ENCODE measurements at regions not wholly inside any gene's neighbourhood (a gene's known extent, or its start where the extent isn't known, plus 50 kb on each side); places are given as distances from the start of the nearest gene placed in this dataset.

DNA sequence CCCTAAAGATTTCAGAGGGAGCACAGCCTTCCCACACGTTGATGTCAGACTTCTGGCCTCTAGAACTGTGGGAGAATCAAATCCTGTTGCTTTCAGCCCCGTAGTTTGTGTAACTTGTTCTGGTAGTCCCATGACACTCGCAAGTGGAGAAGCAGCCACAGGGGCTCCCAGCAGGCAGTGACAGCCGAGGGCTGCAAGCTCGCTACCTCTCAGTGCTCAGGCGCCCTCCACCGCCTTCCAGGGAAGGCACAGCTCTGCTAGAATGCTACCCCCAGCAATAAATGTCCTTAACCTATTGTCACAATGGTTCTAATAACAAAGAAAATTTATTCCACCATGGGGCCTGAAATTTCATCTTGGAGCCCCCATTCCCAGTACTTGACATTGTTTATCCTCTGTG, 143.1 kb upstream of the ZNF236 start:
- no peak for DNase-seq

DNA sequence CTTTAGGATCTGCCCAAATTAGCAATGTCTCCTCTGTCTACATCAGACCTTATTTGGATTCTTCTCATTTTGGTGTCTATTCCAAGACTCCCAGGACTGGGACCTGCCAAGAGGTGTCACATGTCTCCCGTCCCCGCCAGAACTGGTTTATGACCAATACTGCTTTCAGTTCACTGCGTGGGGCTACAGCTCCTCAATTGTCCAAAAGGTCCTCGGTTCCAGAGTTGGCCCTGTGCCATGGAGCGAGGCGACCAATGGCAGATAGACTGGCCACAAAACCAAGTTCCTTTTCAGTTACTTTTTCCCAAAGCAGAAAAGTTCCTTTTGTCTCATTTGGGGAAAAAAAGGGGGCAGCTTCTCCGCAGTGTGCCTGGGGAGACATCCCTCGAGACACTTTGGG, 144.1 kb upstream of the ZNF236 start:
- no peak for DNase-seq

DNA sequence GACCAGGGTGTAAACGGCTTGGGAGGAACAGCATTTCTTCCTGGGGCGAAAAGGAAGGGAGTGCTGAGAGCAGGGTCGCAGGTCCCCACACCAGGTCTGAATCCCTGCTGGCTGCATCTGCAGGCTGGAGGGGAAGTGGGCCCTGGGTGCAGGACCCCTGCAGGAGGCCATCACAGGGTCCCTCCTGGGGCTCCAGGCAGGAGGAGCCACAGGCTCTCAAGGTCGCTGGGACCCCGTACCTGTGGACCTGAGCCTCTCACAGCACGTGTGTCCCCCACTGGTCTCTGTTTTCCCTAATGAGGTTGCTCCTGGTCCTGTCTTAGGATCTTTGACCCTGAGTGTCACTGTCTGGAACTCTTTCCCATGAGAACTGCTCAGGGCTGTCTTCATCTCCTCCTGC, 147.8 kb upstream of the ZNF236 start:
- DNase-seq, result no peak

DNA sequence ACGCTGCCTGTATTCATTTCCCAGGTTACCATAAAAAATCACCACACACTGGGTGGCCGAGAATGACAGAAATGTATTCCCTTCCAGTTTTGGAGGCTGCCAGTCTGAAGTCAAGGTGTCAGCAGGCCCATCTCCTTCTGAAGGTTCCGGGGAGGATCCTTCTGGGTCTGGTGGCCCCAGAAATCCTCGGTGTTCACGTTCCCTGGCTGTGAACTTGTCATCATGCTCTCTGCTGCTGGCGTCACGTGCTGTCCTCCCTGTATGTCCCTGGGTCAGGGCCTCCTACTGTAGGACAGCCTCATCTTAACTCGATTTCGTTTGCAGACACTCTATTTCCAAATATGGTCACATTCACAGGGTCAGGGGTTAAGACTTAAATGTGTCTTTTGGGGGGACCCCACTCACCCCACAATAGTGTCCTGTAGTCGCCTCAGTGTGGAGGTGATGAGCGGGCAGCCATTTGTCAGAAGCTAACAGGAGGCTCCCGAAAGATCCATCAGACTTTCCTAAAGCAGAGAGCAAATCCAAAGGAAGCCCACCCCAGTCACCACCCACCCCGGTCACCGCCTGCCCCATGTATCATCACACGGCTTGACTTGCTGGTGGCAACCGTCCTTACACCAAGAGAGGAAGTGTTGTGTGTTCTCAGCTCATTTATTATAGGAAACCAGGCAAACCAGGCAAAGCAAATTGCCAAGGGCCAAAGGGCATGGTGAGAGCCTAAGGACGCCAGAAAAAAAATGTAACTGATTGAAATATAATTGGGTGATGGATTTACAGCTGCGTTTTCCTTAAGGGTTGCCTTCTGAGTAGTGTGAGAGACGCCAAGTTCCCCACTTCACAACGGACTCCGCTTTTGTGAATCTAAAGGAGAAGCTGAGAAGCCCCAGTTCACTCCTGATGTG, 148.8 kb upstream of the ZNF236 start:
- no peak for DNase-seq

DNA sequence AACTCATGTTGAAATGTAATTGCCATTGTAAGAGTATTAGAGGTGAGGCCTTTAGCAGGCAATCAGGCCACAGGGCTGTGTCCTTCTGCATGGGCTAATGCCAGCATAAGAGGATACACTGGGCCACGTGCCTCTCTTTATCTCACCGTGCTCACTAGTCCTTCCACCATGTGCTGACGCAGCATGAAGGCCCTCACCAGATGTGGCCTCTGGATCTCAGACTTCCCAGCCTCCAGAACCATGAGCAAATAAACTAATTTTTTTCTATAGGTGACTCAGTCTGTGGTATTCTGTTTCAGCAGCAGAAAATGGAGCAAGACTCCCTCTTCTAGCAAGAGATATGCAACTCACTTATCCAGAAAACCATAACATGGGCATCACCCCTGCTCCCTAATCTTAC, 149.7 kb upstream of the ZNF236 start:
- DNase-seq, result no peak

DNA sequence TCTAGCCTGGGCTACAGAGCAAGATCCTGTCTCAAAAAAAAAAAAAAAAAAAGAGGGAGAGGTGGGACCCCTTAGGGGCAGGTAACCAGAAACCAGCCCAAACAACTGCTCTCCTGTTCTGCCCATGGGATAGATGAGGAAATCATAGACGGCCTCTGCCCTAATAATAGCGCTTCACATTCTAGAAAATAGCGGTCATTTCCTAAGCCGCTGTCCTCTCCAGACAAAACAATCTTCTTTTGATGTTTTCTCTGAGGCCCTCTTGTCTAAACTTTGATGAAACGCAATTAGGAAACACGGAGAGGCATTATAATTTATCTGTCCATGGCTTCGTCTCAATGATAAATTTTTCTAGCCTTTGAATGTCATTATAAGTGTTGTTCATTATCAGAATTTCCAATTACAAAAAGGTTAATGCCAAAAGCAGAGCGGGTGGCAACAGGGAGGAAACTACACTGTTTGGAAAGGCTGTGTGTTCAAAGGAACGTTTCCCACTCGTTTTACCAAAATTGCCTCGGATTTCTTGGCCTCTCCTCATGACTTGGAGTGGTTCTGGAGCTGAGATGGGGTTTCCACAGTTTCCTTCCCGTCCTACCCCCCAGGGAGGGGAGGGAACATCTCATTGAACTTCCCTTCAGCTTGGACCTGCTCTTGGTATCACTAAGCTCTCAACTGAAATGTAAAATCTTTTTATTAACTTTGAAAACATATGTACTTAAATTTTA, 151.6 kb upstream of the ZNF236 start:
- DNase-seq, result no peak

DNA sequence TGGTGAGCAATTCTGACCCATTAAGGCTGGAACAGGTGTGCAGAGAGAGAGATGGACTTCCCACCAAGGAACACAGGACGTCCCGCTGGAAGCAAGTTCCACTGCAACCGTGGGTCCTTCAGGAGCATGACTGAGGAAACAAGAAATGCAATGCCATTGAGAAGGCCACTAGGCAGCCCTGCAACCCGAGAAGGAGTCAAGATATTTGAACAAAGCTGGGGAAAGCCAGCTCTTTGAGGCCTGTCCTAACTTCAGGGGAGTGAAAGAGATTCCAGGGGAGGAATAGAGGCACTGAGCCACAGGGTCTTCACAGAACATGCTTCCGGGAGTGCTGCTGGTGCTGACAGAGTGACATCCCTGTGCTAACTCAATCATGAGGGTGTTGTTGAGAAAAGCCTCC, 153.8 kb upstream of the ZNF236 start:
- no peak for DNase-seq

DNA sequence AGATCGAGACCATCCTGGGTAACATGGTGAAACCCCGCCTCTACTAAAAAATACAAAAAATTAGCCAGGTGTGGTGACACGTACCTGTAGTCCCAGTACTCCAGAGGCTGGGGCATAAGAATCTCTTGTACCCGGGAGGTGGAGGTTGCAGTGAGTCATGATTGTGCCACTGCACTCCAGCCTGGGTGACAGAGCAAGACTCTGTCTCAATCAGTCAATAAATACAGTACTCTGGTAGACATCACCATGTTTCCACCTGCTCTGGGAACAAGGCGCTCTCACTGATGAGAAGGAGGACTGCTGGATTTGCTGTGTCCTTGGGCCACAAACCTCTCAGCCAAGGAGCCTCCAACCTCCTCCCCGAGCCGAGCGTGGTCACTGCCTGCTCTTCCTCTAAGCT, 154.2 kb upstream of the ZNF236 start:
- DNase-seq, result no peak

DNA sequence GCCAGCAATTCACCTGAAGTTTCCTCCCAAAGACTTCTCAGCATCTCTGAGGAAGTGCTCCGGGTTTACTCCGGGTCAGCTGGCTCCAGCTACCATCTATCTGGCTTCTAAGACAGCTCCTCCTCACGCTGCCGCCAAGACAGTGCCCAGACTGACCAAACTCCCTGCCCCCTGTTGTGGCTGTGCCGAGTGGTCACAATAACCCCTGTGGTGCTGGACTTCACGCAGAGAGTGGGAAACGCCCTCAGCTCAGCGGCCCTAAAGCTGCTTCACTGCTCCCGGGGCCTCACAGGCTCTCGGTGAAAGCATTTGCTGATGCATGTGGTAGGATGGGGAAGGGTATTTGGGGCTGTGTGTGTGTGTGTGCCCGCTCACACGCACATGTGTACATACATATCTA, 154.8 kb upstream of the ZNF236 start:
- no peak for DNase-seq

DNA sequence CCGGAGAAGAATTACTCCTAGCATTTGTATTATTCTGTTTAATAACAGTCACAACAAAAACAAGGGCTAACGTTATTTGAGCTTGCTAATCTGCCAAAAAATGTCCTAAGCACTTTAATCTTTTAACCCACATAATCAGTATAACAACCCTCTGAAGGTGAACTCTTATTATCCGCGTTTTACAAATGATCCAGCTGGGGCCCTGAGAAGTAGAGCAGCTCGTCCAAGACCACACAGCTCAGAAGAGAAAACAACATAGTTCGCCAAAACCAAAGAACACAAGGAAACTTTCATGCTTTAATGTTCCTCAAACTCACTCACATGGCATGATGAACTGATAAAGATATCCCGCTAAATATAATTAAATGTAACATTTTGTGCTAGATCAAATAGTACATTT, 159.7 kb upstream of the ZNF236 start:
- DNase-seq, result no peak

DNA sequence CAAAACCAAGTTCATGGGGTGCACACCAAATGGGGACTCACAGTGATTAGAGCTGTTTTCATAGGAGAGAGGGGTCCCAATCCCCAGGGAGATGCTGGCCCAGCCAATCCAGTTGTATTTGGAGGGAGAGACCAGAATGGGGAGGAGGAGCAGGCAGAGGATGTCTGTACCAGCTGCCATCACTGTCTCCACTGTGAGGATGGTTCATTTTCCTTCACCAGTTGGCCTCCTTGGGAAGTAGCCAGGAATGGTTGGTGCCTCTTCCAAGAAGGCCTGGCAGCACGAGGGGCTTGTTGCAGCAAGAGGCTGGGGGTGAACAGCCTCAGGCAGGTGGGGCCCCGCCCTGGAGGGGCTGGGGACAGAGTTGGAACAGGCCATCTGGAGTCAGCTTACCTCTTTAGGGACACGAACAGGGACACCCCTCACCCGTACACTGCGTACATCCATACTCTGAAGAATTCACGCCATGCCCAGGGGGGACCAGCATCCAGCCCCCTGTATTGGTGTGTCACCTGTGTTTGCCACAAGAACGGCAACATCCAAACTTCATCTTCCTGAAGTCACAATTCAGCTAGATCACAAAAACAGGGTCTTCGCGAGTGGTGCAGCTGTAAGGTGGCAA, 161.7 kb upstream of the ZNF236 start:
- no peak for DNase-seq

DNA sequence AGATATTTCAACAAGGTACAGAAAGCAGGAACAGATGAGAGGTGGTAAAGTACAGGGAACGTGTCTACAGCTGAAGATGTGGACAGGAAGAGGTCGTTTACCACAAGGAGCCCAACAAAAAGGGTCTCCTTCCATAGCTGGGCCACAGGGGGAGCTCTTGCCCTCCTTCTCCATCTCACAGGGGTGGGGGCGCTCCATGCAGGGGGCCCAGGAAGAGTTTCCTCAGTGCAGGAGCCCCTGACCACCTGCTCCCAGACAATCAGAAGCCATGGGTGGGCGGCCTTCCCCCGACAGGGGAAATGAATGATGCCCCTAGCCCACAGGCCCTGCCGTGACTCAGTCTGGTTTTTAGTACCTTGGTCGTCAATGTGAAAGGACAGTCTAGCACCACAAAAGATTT, 163.6 kb upstream of the ZNF516 start:
- DNase-seq, result peak; percentile 42

DNA sequence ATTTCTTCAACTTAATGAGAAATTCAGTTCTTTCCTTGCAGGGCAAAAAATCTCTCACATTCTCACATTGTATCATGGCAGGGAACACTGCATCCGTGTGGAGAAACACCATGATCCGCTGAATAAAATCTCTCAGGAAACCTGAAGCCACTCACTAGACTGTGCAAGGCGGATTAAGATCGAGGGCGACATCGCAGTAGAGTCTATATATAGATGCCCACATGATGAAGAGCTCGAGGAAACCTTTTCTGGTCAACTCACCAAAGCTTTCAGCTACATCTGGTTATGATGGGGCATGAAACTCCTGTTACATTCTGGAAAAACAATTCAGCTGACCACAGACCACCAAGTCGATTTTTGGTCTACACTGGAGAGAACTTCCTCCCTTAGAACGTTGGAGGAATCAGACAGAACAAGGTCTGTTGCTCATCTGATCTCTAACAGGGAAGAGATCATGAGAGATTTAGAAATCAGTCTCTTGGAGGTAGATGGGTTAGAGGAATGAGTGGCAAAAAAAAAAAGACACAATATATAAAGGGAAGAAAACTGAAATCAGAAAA, 162.9 kb upstream of the ZNF516 start:
- no peak for DNase-seq

DNA sequence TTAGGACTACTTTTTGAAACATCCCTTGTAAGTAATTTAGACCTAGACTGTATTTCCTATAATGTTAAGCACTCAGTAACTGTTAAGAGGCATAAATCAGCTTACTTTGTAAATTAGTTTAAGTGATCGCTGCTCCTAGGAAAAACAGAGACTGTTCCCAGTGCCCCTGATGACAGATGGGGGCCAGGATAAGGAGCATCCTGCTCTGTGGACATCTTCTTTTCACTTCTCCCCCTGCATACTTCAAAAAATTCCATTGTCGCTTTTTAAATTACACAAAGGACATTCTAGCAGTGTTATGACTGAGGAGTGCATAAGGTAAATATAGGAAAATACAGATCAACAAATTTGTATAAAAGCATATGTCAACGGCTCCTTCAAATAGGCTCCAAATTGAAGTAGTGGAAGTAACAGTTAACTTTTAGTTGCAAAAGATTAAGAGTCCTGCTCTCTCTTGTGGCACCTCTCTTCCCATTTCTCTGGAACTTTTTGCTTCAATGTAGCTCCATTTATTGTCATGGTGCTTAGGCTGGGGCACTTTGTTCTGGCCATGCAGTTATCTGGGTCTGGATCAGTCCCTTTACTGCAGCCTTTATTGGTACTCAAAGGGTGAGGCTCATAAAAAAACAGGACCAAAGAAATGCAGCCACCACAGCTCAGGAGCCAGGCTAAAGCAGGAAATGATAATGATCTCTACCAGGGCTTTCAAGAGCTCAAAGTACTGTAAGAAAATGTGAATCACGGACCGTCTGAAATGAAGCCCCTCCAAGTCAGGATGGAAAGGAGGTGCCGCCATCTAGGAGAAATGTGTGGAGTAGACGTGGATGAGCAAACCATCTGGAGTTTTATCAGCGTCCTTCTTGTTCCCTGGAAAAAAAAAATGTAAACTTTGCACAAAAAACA, 162.1 kb upstream of the ZNF516 start:
- DNase-seq, result no peak

DNA sequence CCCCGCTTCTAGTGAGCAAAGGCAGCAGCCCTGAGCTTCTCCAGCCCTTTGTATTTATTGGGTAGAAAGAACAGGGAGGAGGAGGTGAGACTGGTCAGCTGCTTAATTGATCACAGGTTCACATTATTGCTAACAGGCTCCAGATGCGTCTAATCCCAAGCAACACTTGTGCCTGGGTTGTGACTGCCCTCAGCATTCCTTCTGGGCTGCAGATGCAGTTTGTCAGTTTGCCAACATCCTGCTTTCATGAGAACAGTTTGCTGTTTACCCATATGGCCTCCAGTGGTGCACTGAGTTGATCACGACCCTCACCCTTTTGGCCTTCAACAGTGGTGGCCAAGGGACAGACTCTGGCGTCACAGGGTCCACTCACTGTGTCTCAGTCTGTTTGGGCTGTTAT, 159.5 kb upstream of the ZNF516 start:
- no peak for DNase-seq

DNA sequence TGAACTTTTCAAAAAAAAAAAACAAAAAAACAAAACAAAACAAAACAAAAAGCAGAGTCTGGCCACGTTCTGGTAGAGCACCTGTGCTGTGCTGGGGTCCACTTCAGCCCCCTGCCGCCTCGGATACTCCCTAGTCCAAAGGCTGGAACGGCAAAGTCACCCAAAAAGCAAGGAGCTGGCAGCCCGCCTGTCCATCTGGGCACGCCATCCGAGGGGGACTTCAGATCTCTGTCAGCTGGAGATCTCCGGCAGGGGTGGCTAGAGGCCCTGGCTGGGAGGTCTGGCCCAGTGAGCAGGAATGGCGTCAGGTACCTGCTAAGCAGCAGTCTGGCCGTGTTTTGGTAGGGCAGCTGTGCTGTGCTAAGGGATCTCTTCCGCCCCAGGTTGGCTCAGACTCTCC, 152.3 kb upstream of the ZNF516 start:
- no peak for DNase-seq

DNA sequence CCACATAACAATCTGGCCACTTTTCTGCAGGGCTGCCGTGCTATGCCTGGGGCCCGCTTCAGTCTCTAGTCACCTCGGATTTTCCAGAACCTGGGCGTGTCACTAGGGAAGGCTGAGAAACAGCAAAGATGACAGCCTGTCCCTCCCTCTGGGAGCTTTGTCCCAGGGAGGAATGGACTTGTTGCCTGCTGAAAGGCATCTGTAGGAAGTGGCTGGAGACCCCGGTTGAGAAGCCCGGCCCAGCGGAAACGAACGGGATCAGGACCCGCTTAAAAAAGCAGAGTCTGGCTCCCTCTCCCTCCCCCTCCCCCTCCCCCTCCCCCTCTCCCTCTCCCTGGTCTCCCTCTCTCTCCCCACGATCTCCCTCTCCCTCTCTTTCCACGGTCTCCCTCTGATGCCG, 149.5 kb upstream of the ZNF516 start:
- no peak for DNase-seq

DNA sequence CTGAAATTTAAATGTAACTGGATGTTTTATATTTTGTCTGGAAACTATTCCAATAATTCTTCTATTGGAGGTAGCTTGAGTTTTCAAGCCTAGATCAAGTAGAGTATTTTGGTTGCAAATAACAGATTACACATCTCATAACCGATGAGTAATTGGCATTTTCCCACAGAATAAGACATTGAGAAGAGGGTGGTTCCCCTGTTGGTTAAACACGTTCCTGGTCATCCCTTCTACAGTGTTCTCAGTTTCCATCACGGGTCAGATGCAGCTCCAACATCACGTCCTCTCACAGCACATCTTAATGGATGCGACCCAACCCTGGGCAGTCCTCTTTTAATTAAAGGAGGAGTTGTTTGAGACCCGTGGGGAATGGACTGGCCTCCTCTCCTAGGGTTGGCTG, 149.0 kb upstream of the ZNF516 start:
- no peak for DNase-seq

DNA sequence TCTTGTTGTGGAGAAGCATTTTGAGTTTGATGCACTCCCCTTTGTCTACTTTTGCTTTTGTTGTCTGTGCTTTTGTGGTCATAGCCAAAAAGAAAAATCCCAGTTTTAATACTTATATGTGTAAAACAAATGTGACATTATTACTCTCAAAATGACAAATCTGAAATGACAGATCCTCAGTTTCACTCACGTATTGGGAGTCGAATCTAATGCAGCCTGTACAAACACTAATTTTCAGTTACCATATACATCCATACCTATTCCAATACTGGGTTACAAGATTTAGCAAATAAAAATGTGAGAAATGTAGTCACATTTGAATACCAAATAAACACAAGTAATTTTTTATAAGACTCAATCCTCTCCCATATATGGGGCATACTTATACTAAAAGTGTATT, 148.2 kb upstream of the ZNF516 start:
- no peak for DNase-seq

DNA sequence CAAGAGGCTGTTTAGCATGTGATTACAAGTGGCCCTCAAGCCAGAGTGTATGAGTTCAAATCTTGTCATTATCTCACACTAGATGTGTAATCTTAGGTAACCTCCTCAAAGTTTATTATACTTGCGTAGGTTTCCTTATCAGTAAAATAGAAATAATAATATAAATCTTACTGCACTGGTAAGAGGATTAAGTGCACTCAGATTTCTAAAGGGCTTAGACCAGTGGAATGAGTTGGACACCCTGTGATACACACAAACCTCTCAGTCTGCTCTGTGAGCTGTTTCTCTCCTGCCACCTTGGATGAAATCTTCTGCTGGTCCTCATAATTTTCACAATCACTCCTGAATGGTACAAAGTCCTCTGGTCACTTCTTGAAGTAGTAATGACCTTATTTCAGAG, 145.4 kb upstream of the ZNF516 start:
- no peak for DNase-seq

DNA sequence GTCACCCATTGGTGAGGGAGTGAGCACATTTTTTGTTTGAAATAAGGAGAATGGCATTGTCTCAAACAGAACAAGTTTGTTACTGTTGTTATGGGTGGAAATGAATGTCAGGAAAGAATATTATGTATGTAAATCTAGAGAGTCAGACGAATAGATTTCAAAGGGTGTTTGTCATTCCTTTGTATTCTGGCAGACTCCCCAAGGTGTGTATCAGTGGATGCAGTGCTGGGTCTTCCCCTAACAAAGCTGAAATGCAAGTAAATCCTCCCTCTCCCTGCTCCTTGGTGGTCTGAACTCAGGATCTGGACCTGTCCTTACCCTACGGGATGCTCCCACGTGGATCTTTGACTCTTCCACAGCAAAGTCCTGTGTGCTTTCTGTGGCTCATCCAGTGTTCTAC, 139.5 kb upstream of the ZNF516 start:
- no peak for DNase-seq

DNA sequence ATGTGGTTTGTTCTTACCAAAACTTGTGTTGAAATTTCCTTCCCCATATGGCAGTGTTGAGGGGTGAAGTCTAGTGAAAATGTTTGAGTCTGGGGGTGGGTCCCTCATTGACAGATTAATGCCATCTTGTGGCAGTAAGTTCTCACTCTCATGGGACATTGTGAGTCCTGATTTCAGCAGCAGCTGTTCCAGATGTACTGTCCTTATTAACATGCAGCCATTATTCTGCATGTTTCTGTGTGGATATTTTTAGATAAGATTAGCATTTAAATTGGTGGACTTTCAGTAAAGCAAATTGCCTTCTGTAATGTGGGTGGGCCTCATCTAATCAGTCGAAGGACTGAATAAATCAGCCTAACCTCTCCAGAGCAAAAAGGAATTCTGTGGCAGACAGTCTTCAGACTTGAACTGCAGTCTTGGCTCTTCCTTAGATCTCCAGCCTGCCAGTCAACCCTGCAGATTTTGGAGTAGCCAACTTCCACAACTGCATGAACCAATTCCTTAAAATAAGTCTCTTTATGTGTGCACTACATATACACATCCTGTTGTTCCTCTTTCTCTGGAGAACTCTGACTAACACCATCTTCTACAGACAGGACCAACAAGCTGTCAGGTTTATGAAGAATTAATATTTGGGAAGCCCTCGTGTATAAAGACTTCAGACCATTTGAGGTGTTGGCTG, 138.7 kb upstream of the ZNF516 start:
- DNase-seq, result no peak

Data from activated CD4-positive, alpha-beta T cell treated with anti-CD3 and anti-CD28 coated beads for 48 hours (primary cell).